ENCODE measurements at regions not wholly inside any gene's neighbourhood (a gene's known extent, or its start where the extent isn't known, plus 50 kb on each side); places are given as distances from the start of the nearest gene placed in this dataset.

- Mint-ChIP-seq H3K9me3 (no peaks in the 10 kb centered on the region), H3K36me3 (peaks cover 3% of the 10 kb centered on the region), H3K4me1 (peaks cover 11 to 16% (median 14%) of the 10 kb centered on the region in 3 donors), H3K27ac (peak overlapping the region in 1 of 3 donors; percentile 19), H3K27me3 (no peaks in the 10 kb centered on the region), H3K4me3 (peak overlapping the region in 1 of 4 donors; percentile 50)
Measured at GRCh38 chr6:137353346-137353745, 134.2 kb upstream of the IFNGR1 start.

- H3K4me3 Mint-ChIP-seq: no peak overlapping the region
- peaks cover 11 to 16% (median 14%) of the 10 kb centered on the region in 3 donors for H3K4me1 Mint-ChIP-seq
- H3K9me3 Mint-ChIP-seq: no peaks in the 10 kb centered on the region
- H3K36me3 Mint-ChIP-seq: peaks cover 3% of the 10 kb centered on the region
- no peaks in the 10 kb centered on the region for H3K27me3 Mint-ChIP-seq
- no peak overlapping the region for H3K27ac Mint-ChIP-seq
Measured at GRCh38 chr6:137352859-137353258, 133.7 kb upstream of the IFNGR1 start.

- H3K9me3 Mint-ChIP-seq: no peaks in the 10 kb centered on the region
- H3K4me3 Mint-ChIP-seq: peak overlapping the region in 1 of 4 donors; percentile 9
- H3K27ac Mint-ChIP-seq: no peak overlapping the region
- peaks cover 11 to 16% (median 14%) of the 10 kb centered on the region in 3 donors for H3K4me1 Mint-ChIP-seq
- no peaks in the 10 kb centered on the region for H3K27me3 Mint-ChIP-seq
- peaks cover 3% of the 10 kb centered on the region for H3K36me3 Mint-ChIP-seq
Measured at GRCh38 chr6:137351890-137352289, 132.7 kb upstream of the IFNGR1 start.

- Mint-ChIP-seq H3K9me3 (no peaks in the 10 kb centered on the region), H3K27me3 (no peaks in the 10 kb centered on the region), H3K4me3 (no peak overlapping the region), H3K27ac (no peak overlapping the region), H3K4me1 (peaks cover 11 to 16% (median 14%) of the 10 kb centered on the region in 3 donors), H3K36me3 (peaks cover 3% of the 10 kb centered on the region)
Measured at GRCh38 chr6:137350857-137351256, 131.7 kb upstream of the IFNGR1 start.

- H3K4me1 Mint-ChIP-seq: peaks cover 11 to 16% (median 14%) of the 10 kb centered on the region in 3 donors
- H3K4me3 Mint-ChIP-seq: no peak overlapping the region
- H3K36me3 Mint-ChIP-seq: peaks cover 3% of the 10 kb centered on the region
- no peak overlapping the region for H3K27ac Mint-ChIP-seq
- peaks cover 2% of the 10 kb centered on the region for H3K27me3 Mint-ChIP-seq
- no peaks in the 10 kb centered on the region for H3K9me3 Mint-ChIP-seq
Measured at GRCh38 chr6:137349856-137350830, 131.0 kb upstream of the IFNGR1 start.

- no peak overlapping the region for H3K4me3 Mint-ChIP-seq
- no peaks in the 10 kb centered on the region for H3K9me3 Mint-ChIP-seq
- H3K27me3 Mint-ChIP-seq: peaks cover 2% of the 10 kb centered on the region
- H3K27ac Mint-ChIP-seq: no peak overlapping the region
- peaks cover 8 to 11% (median 10%) of the 10 kb centered on the region in 3 donors for H3K4me1 Mint-ChIP-seq
- H3K36me3 Mint-ChIP-seq: peaks cover 3% of the 10 kb centered on the region
Measured at GRCh38 chr6:137348777-137349176, 129.6 kb upstream of the IFNGR1 start.

GRCh38 chr6:137343241-137343640, 124.1 kb upstream of the IFNGR1 start:
- Mint-ChIP-seq H3K4me3 (peak overlapping the region in 1 of 4 donors; percentile 60), H3K4me1 (peaks cover 5 to 10% (median 8%) of the 10 kb centered on the region in 3 donors), H3K27ac (no peak overlapping the region), H3K9me3 (no peaks in the 10 kb centered on the region), H3K27me3 (peaks cover 9% of the 10 kb centered on the region), H3K36me3 (no peaks in the 10 kb centered on the region)

- H3K27ac Mint-ChIP-seq: peak overlapping the region in 1 of 3 donors; percentile 87
- H3K9me3 Mint-ChIP-seq: no peaks in the 10 kb centered on the region
- H3K4me3 Mint-ChIP-seq: peak overlapping the region; percentile 10 to 87 (median 70)
- H3K36me3 Mint-ChIP-seq: no peaks in the 10 kb centered on the region
- H3K27me3 Mint-ChIP-seq: peaks cover 12% of the 10 kb centered on the region
- H3K4me1 Mint-ChIP-seq: peaks cover 5 to 10% (median 8%) of the 10 kb centered on the region in 3 donors
Measured at GRCh38 chr6:137342607-137343190, 123.5 kb upstream of the IFNGR1 start.

GRCh38 chr6:137341681-137342195, 122.6 kb upstream of the IFNGR1 start:
- H3K9me3 Mint-ChIP-seq: no peaks in the 10 kb centered on the region
- H3K27me3 Mint-ChIP-seq: peaks cover 12% of the 10 kb centered on the region
- H3K4me1 Mint-ChIP-seq: peaks cover 5 to 10% (median 8%) of the 10 kb centered on the region in 3 donors
- H3K27ac Mint-ChIP-seq: no peak overlapping the region
- H3K4me3 Mint-ChIP-seq: peak overlapping the region in 1 of 4 donors; percentile 31
- H3K36me3 Mint-ChIP-seq: no peaks in the 10 kb centered on the region

GRCh38 chr6:137339929-137340559, 120.9 kb upstream of the IFNGR1 start:
- Mint-ChIP-seq H3K36me3 (no peaks in the 10 kb centered on the region), H3K27me3 (peaks cover 12% of the 10 kb centered on the region), H3K4me3 (no peak overlapping the region), H3K4me1 (peaks cover 5 to 10% (median 8%) of the 10 kb centered on the region in 3 donors), H3K9me3 (no peaks in the 10 kb centered on the region), H3K27ac (no peak overlapping the region)

- Mint-ChIP-seq H3K36me3 (no peaks in the 10 kb centered on the region), H3K4me3 (no peak overlapping the region), H3K27me3 (peaks cover 12% of the 10 kb centered on the region), H3K9me3 (no peaks in the 10 kb centered on the region), H3K27ac (no peak overlapping the region), H3K4me1 (no peaks in the 10 kb centered on the region)
Measured at GRCh38 chr6:137334884-137335283, 115.7 kb upstream of the IFNGR1 start.

GRCh38 chr6:137334094-137334493, 114.9 kb upstream of the IFNGR1 start:
- Mint-ChIP-seq H3K4me3 (no peak overlapping the region), H3K4me1 (no peaks in the 10 kb centered on the region)

GRCh38 chr6:137332637-137333280, 113.6 kb upstream of the IFNGR1 start:
- no peaks in the 10 kb centered on the region for H3K36me3 Mint-ChIP-seq
- no peaks in the 10 kb centered on the region for H3K9me3 Mint-ChIP-seq
- no peaks in the 10 kb centered on the region for H3K4me1 Mint-ChIP-seq
- peaks cover 6% of the 10 kb centered on the region for H3K27me3 Mint-ChIP-seq
- H3K27ac Mint-ChIP-seq: no peak overlapping the region
- H3K4me3 Mint-ChIP-seq: no peak overlapping the region

More at GRCh38 chr6:137334094-137334493, 114.9 kb upstream of the IFNGR1 start:
- H3K27ac Mint-ChIP-seq: no peak overlapping the region
- H3K36me3 Mint-ChIP-seq: no peaks in the 10 kb centered on the region
- H3K9me3 Mint-ChIP-seq: no peaks in the 10 kb centered on the region
- H3K27me3 Mint-ChIP-seq: peaks cover 12% of the 10 kb centered on the region

- no peaks in the 10 kb centered on the region for H3K4me1 Mint-ChIP-seq
- H3K27me3 Mint-ChIP-seq: no peaks in the 10 kb centered on the region
- peaks cover 2% of the 10 kb centered on the region for H3K36me3 Mint-ChIP-seq
- no peak overlapping the region for H3K4me3 Mint-ChIP-seq
- H3K27ac Mint-ChIP-seq: no peak overlapping the region
- H3K9me3 Mint-ChIP-seq: no peaks in the 10 kb centered on the region
Measured at GRCh38 chr6:137323860-137324259, 104.7 kb upstream of the IFNGR1 start.

All from IgD-negative memory B cell (primary cell).